ENCODE measurements at regions not wholly inside any gene's neighbourhood (a gene's known extent, or its start where the extent isn't known, plus 50 kb on each side); places are given as distances from the start of the nearest gene placed in this dataset.

- H3K4me3 Mint-ChIP-seq, result no peak overlapping the region
- peaks cover 1% of the 10 kb centered on the region for H3K27me3 Mint-ChIP-seq
- no peak overlapping the region for H3K27ac Mint-ChIP-seq
- no peaks in the 10 kb centered on the region for H3K36me3 Mint-ChIP-seq
- no peak for ATAC-seq (ENCODE audit: low read depth)
- H3K4me1 Mint-ChIP-seq, result no peaks in the 10 kb centered on the region
- H3K9me3 Mint-ChIP-seq, result no peaks in the 10 kb centered on the region
- DNase-seq, result no peak
- POLR2A ChIA-PET, result no interaction called here
Measured at GRCh38 chr3:102757950-102758349, 323.1 kb downstream of the ZPLD1 start.

- DNase-seq, result no peak
Measured at GRCh38 chr3:102761766-102762165, 327.0 kb downstream of the ZPLD1 start.

GRCh38 chr3:102790747-102791325, 356.0 kb downstream of the ZPLD1 start:
- POLR2A ChIA-PET, result no interaction called here
- Mint-ChIP-seq H3K36me3 (no peaks in the 10 kb centered on the region), H3K27me3 (no peaks in the 10 kb centered on the region), H3K27ac (no peak overlapping the region), H3K4me3 (no peak overlapping the region), H3K4me1 (no peaks in the 10 kb centered on the region), H3K9me3 (no peaks in the 10 kb centered on the region)
- DNase-seq (no peak), ATAC-seq (ENCODE audit: low read depth) (no peak)

More at GRCh38 chr3:102761766-102762165, 327.0 kb downstream of the ZPLD1 start:
- POLR2A ChIA-PET, result no interaction called here
- Mint-ChIP-seq H3K36me3 (no peaks in the 10 kb centered on the region), H3K4me3 (no peak overlapping the region), H3K27me3 (no peaks in the 10 kb centered on the region), H3K27ac (no peak overlapping the region), H3K4me1 (no peaks in the 10 kb centered on the region), H3K9me3 (no peaks in the 10 kb centered on the region)
- no peak for ATAC-seq (ENCODE audit: low read depth)

- no peaks in the 10 kb centered on the region for H3K27me3 Mint-ChIP-seq
- H3K4me3 Mint-ChIP-seq, result no peak overlapping the region
- no peak overlapping the region for H3K27ac Mint-ChIP-seq
- H3K4me1 Mint-ChIP-seq, result no peaks in the 10 kb centered on the region
- POLR2A ChIA-PET, result no interaction called here
- DNase-seq (no peak), ATAC-seq (ENCODE audit: low read depth) (no peak)
- no peaks in the 10 kb centered on the region for H3K36me3 Mint-ChIP-seq
- no peaks in the 10 kb centered on the region for H3K9me3 Mint-ChIP-seq
Measured at GRCh38 chr3:102791641-102792589, 357.1 kb downstream of the ZPLD1 start.

- POLR2A ChIA-PET, result no interaction called here
- no peaks in the 10 kb centered on the region for H3K4me1 Mint-ChIP-seq
- no peak overlapping the region for H3K4me3 Mint-ChIP-seq
- H3K27me3 Mint-ChIP-seq, result no peaks in the 10 kb centered on the region
- DNase-seq (no peak), ATAC-seq (ENCODE audit: low read depth) (no peak)
- H3K9me3 Mint-ChIP-seq, result no peaks in the 10 kb centered on the region
- no peak overlapping the region for H3K27ac Mint-ChIP-seq
- no peaks in the 10 kb centered on the region for H3K36me3 Mint-ChIP-seq
Measured at GRCh38 chr3:102796804-102797203, 362.0 kb downstream of the ZPLD1 start.

- Mint-ChIP-seq H3K4me3 (no peak overlapping the region), H3K27ac (no peak overlapping the region), H3K36me3 (no peaks in the 10 kb centered on the region), H3K9me3 (no peaks in the 10 kb centered on the region), H3K27me3 (no peaks in the 10 kb centered on the region), H3K4me1 (no peaks in the 10 kb centered on the region)
- POLR2A ChIA-PET, result no interaction called here
- DNase-seq (no peak), ATAC-seq (ENCODE audit: low read depth) (no peak)
Measured at GRCh38 chr3:102802819-102803420, 368.1 kb downstream of the ZPLD1 start.

- no peak overlapping the region for H3K4me3 Mint-ChIP-seq
- H3K27me3 Mint-ChIP-seq, result peaks cover 2% of the 10 kb centered on the region
- DNase-seq, result no peak
- no peak overlapping the region for H3K27ac Mint-ChIP-seq
- no peaks in the 10 kb centered on the region for H3K9me3 Mint-ChIP-seq
- no peaks in the 10 kb centered on the region for H3K4me1 Mint-ChIP-seq
- H3K36me3 Mint-ChIP-seq, result no peaks in the 10 kb centered on the region
- no peak for ATAC-seq (ENCODE audit: low read depth)
- POLR2A ChIA-PET, result no interaction called here
Measured at GRCh38 chr3:102810937-102811336, 376.1 kb downstream of the ZPLD1 start.

- POLR2A ChIA-PET, result no interaction called here
- ATAC-seq (ENCODE audit: low read depth), result no peak
- Mint-ChIP-seq H3K27ac (no peak overlapping the region), H3K9me3 (no peaks in the 10 kb centered on the region), H3K27me3 (no peaks in the 10 kb centered on the region), H3K36me3 (no peaks in the 10 kb centered on the region), H3K4me3 (no peak overlapping the region), H3K4me1 (no peaks in the 10 kb centered on the region)
- no peak for DNase-seq
Measured at GRCh38 chr3:102826636-102827035, 391.8 kb downstream of the ZPLD1 start.

- Mint-ChIP-seq H3K9me3 (no peaks in the 10 kb centered on the region), H3K4me1 (no peaks in the 10 kb centered on the region), H3K36me3 (no peaks in the 10 kb centered on the region), H3K4me3 (no peak overlapping the region), H3K27me3 (no peaks in the 10 kb centered on the region), H3K27ac (no peak overlapping the region)
- DNase-seq, result no peak
- no peak for ATAC-seq (ENCODE audit: low read depth)
- POLR2A ChIA-PET, result no interaction called here
Measured at GRCh38 chr3:102827386-102827785, 392.6 kb downstream of the ZPLD1 start.

- H3K4me1 Mint-ChIP-seq, result no peaks in the 10 kb centered on the region
- no peak for DNase-seq
- POLR2A ChIA-PET, result no interaction called here
- H3K9me3 Mint-ChIP-seq, result no peaks in the 10 kb centered on the region
- no peak overlapping the region for H3K4me3 Mint-ChIP-seq
- ATAC-seq (ENCODE audit: low read depth), result no peak
- no peaks in the 10 kb centered on the region for H3K36me3 Mint-ChIP-seq
- H3K27me3 Mint-ChIP-seq, result no peaks in the 10 kb centered on the region
- H3K27ac Mint-ChIP-seq, result no peak overlapping the region
Measured at GRCh38 chr3:102830415-102830814, 395.6 kb downstream of the ZPLD1 start.

GRCh38 chr3:102841866-102842265, 407.1 kb downstream of the ZPLD1 start:
- H3K9me3 Mint-ChIP-seq, result peaks cover 8% of the 10 kb centered on the region
- ATAC-seq (ENCODE audit: low read depth) (no peak), DNase-seq (no peak)
- H3K4me1 Mint-ChIP-seq, result no peaks in the 10 kb centered on the region
- no peaks in the 10 kb centered on the region for H3K27me3 Mint-ChIP-seq
- H3K27ac Mint-ChIP-seq, result no peak overlapping the region
- POLR2A ChIA-PET, result no interaction called here
- no peak overlapping the region for H3K4me3 Mint-ChIP-seq
- no peaks in the 10 kb centered on the region for H3K36me3 Mint-ChIP-seq

- no peak for DNase-seq
- POLR2A ChIA-PET, result no interaction called here
- no peaks in the 10 kb centered on the region for H3K9me3 Mint-ChIP-seq
- no peaks in the 10 kb centered on the region for H3K36me3 Mint-ChIP-seq
- no peaks in the 10 kb centered on the region for H3K4me1 Mint-ChIP-seq
- no peak overlapping the region for H3K4me3 Mint-ChIP-seq
- H3K27ac Mint-ChIP-seq, result no peak overlapping the region
- ATAC-seq (ENCODE audit: low read depth), result no peak
- H3K27me3 Mint-ChIP-seq, result no peaks in the 10 kb centered on the region
Measured at GRCh38 chr3:102866845-102867244, 432.0 kb downstream of the ZPLD1 start.

GRCh38 chr3:102883515-102883914, 448.7 kb downstream of the ZPLD1 start:
- no peak overlapping the region for H3K27ac Mint-ChIP-seq

GRCh38 chr3:102885289-102885688, 450.5 kb downstream of the ZPLD1 start:
- Mint-ChIP-seq H3K27ac (no peak overlapping the region), H3K27me3 (no peaks in the 10 kb centered on the region), H3K4me3 (no peak overlapping the region), H3K36me3 (no peaks in the 10 kb centered on the region), H3K9me3 (no peaks in the 10 kb centered on the region), H3K4me1 (no peaks in the 10 kb centered on the region)
- POLR2A ChIA-PET, result no interaction called here
- DNase-seq (no peak), ATAC-seq (ENCODE audit: low read depth) (no peak)

More at GRCh38 chr3:102883515-102883914, 448.7 kb downstream of the ZPLD1 start:
- POLR2A ChIA-PET, result no interaction called here
- Mint-ChIP-seq H3K36me3 (no peaks in the 10 kb centered on the region), H3K4me1 (no peaks in the 10 kb centered on the region), H3K9me3 (no peaks in the 10 kb centered on the region), H3K4me3 (no peak overlapping the region), H3K27me3 (no peaks in the 10 kb centered on the region)
- no peak for DNase-seq
- no peak for ATAC-seq (ENCODE audit: low read depth)

Data from activated naive CD8-positive, alpha-beta T cell treated with anti-CD3 and anti-CD28 coated beads, Interleukin-2, amount 10 ng/mL, durations not matched to agents 7 days and 5 days (primary cell).